Nucleus accumbens (tissue), 56 donors: ENCODE measurements at regions not wholly inside any gene's neighbourhood (a gene's known extent, or its start where the extent isn't known, plus 50 kb on each side); places are given as distances from the start of the nearest gene placed in this dataset.
"Not testable (repeated sequence)": the region's sequence is repeated elsewhere in the genome, so short reads cannot be mapped to it uniquely, and the experiment has no call there.

ENCODE experiments used
- DNase-seq, 56 donors: peaks; one replicate each; lab custom pipeline; 2025; lab: John Stamatoyannopoulos, UW

GRCh38 chr6:92011681-92012245 is 1407.6 kb downstream of the EPHA7 start:
- no peak for DNase-seq

GRCh38 chr6:92008757-92009502 is 1410.4 kb downstream of the EPHA7 start:
- DNase-seq: no peak

DNA sequence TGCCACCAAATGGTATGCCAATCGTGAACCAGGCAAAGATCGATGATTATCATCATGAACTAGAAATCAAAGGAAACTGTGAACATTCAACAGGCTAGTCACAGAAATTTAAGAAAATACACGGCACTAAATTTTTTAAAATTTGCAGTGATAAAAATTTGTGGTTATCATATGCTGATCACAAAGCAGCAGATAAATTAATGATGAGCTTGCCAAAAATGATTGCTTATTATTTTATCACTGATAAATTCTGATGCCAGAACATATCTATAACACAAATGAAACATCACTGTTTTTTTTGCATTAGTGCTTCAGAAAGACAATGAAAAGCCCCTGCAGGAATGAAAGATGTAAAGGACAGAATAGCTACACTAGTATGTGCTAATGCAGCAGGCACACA is 1413.2 kb upstream of the MAP3K7 start:
- DNase-seq: no peak

GRCh38 chr6:91994787-91995186 is 1407.9 kb upstream of the MAP3K7 start:
- no peak for DNase-seq

DNA sequence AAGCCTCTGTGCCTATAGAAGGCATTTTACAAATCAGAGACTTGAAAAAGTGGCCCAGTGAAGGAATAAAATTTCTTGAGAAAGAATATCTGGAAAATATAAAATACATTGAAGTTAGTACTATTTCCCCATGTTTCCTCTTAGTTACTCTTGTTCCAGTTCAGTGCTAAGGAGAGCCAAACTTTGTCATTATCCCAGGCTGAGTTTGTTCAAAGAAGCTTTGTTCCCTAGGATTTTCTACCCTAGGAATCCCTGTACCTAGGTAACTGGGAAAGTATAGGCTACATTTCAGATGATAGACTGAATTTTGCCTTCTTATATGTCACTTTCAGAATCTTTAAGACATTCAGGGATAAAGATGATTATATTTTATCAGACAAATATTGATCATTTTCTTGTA is 1395.7 kb upstream of the MAP3K7 start:
- no peak for DNase-seq

GRCh38 chr6:91976797-91977196 is 1389.9 kb upstream of the MAP3K7 start:
- no peak for DNase-seq

- no peak for DNase-seq
Measured at GRCh38 chr6:91970700-91971099, 1383.8 kb upstream of the MAP3K7 start.

DNA sequence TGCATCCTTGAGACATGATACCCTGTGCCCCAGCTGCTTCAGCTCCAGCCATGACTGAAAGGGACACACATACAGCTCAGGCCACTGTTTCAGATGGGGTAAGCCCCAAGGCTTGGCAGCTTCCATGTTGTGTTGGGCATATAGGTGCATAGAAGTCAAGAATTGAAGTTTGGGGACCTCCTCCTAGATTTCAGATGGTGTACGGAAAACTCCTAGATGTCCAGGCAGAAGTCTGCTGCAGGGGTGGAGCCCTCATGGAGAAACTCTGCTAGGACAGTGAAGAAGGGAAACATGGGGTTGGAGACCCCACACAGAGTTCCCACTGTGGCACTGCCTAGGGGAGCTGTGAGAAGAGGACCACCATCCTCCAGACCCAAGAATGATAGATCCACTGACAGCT is 1379.0 kb upstream of the MAP3K7 start:
- no peak for DNase-seq

GRCh38 chr6:91961671-91962070 is 1374.8 kb upstream of the MAP3K7 start:
- no peak for DNase-seq

DNA sequence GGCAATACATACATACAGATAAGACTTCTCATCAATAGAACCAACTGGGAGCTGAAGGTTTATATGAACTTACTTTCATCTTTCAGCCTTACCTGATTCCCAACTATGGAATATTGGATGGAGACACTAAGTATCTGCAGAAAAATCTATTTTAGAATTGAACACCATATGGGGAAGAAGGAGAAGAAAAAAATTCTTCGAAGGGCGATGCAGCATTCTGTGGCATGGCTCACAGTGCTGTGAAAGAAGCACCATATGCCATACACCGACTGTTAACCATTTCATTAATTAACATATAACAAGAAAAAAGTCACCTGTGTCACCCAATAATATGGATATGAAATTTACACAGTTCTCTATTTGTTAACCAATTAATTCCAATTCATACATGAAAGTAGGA is 1374.4 kb upstream of the MAP3K7 start:
- DNase-seq: no peak

GRCh38 chr6:91941838-91942237 is 1355.0 kb upstream of the MAP3K7 start:
- DNase-seq: no peak

- no peak for DNase-seq
Measured at GRCh38 chr6:91940801-91941200, 1353.9 kb upstream of the MAP3K7 start.

DNA sequence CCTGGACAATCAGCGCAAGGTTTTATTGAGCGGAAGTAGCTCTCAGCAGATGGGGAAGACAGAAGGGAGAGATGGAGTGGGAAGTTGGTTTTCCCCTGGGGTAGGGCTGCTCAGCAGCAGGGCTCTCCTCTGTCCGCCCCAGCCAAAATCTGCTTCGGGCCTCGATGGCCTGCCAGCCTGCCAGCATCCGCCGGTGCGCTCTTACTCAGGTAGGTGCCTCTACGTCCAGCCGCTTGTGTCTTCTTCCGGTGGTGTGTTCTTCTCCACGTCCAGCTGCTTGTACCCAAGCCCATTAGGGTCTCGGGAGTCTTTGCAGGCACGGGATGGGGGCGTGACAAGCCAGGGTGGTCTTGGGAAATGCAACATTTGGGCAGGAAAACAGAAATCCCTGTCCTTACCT is 1340.0 kb upstream of the MAP3K7 start:
- no peak for DNase-seq

DNA sequence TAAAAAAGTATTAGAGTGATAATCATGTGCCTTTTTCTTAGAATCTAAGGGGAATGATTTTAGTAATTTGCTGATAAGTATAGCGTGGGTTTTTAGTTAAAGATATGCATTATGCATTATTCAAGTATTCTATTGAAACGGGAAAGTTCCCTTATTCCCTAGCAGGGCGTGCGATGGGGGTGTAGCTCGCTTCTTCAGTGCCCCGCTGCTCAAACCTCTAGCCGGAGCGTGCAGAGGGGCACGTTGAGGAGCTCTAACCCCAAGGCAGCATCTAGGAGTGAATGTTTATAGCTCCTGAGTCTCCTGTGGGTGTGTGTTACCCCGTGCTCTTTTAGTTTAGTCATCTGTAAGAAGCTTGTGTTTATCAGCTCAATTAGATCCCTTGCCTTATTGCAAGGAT is 1339.5 kb upstream of the MAP3K7 start:
- DNase-seq: no peak

GRCh38 chr6:91911945-91912344 is 1325.1 kb upstream of the MAP3K7 start:
- DNase-seq: no peak

GRCh38 chr6:91904586-91905164 is 1317.8 kb upstream of the MAP3K7 start:
- DNase-seq: peak in 4 of 56 donors; percentile 6 to 29 (median 15)

DNA sequence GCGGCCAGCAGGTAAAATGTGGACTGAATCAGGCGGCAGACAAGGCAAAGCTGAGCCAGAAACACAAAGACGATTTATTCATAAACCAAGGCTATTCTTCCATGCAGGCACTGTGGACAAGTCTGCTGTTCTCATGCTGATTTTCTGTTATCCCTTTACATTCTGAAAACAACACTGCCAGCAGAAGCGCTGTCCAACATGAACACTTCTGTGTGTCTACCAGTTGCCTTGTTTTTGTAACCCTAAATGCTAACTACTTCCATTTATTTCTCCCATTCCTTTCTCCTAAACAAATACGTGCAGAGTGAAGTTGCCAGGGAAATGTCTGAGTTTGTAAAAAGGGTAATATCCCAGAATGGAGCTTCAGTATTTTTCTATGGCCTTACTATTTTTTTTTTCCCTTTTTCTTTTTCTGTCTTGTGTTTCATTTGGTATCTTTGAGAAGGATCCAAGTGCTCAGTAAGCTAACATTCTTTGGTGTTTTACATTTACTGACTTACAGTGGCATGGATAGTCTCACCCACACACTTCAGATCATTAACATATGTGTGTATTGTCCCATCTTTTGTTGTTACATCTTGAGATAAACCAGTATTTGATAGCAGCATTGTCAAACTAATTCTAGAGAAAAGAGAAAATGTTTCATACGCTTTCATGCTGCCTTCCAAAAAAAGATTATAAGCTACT is 1308.9 kb upstream of the MAP3K7 start:
- no peak for DNase-seq

DNA sequence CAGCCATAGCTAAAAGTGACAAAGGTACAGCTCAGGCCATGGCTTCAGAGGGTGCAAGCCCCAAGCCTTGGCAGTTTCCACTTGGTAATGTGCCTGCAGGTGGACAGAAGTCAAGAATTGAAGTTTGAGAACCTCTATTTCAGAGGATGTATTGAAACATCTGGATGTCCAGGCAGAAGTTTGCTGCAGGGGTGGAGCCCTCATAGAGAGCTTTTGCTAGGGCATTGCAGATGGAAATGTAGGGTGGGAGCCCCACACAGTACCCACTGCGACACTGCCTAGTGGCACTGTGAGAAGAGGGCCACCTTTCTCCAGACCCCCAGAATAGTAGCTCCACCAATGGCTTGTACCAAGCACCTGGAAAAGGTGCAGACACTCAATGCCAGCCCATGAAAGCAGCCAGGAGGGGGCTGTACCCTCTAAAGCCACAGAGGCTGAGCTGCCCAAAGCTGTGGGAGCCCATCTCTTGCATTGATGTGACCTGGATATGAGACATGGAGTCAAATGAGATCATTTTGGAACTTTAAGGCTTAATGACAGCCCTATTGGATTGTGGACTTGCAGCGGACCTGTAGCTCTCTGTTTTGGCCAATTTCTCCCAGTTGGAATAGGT is 1299.4 kb upstream of the MAP3K7 start:
- no peak for DNase-seq

DNA sequence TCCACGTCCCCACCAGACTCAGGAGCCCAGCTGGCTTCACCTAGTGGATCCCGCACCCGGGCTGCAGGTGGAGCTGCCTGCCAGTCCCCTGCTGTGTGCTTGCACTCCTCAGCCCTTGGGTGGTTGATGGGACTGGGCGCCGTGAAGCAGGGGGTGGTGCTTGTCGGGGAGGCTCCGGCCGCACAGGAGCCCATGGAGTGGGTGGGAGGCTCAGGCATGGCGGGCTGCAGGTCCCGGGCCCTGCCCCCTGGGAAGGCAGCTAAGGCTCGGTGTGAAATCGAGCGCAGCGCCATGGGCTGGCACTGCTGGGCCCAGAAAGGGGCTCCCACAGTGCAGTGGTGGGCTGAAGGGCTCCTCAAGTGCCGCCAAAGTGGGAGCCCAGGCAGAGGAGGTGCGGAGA is 1294.9 kb upstream of the MAP3K7 start:
- not testable (repeated sequence) for DNase-seq

GRCh38 chr6:91879386-91879995 is 1292.6 kb upstream of the MAP3K7 start:
- DNase-seq: peak in 32 of 56 donors; percentile 1 to 78 (median 31)

GRCh38 chr6:91877994-91878393 is 1291.1 kb upstream of the MAP3K7 start:
- DNase-seq: no peak
